Panc1 (cell line): ENCODE measurements at regions not wholly inside any gene's neighbourhood (a gene's known extent, or its start where the extent isn't known, plus 50 kb on each side); places are given as distances from the start of the nearest gene placed in this dataset.

ENCODE experiments used
- POLR2AphosphoS5 ChIP-seq: IDR thresholded peaks from 2 replicates; pipeline ENCODE4 v1.6.1; 2012; ENCODE audit warnings: mild to moderate bottlenecking, low read depth, low read length, moderate library complexity
- SIN3A ChIP-seq: IDR thresholded peaks from 2 replicates; pipeline ENCODE4 v1.6.1; 2012; ENCODE audit warnings: low read depth, mild to moderate bottlenecking, low read length, moderate library complexity, borderline replicate concordance; ENCODE audit not compliant: insufficient read depth
- TCF7L2 ChIP-seq: IDR thresholded peaks from 2 replicates; pipeline ENCODE4 v1.6.1; 2011; ENCODE audit warnings: mild to moderate bottlenecking, low read depth, low read length, inconsistent platforms
- TF ChIP-seq, protein P1 (sequence below): fragments of 450-650 bp; IDR thresholded peaks from 2 replicates; pipeline ENCODE4 v1.5.1; 2017; ENCODE audit warnings: mild to moderate bottlenecking
- TF ChIP-seq, protein P2 (sequence below), 2 experiments: IDR thresholded peaks; 2 replicates each; pipeline ENCODE4 v1.6.1; 2011 to 2012; ENCODE audit warnings: low read depth in 2 of 2, control low read depth in 1 of 2, low read length in 1 of 2, mild to moderate bottlenecking in 1 of 2, moderate library complexity in 1 of 2; ENCODE audit not compliant: insufficient read depth in 1 of 2

- TF ChIP-seq, protein P1, sequence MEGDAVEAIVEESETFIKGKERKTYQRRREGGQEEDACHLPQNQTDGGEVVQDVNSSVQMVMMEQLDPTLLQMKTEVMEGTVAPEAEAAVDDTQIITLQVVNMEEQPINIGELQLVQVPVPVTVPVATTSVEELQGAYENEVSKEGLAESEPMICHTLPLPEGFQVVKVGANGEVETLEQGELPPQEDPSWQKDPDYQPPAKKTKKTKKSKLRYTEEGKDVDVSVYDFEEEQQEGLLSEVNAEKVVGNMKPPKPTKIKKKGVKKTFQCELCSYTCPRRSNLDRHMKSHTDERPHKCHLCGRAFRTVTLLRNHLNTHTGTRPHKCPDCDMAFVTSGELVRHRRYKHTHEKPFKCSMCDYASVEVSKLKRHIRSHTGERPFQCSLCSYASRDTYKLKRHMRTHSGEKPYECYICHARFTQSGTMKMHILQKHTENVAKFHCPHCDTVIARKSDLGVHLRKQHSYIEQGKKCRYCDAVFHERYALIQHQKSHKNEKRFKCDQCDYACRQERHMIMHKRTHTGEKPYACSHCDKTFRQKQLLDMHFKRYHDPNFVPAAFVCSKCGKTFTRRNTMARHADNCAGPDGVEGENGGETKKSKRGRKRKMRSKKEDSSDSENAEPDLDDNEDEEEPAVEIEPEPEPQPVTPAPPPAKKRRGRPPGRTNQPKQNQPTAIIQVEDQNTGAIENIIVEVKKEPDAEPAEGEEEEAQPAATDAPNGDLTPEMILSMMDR, result no peak
- TF ChIP-seq, protein P2, sequence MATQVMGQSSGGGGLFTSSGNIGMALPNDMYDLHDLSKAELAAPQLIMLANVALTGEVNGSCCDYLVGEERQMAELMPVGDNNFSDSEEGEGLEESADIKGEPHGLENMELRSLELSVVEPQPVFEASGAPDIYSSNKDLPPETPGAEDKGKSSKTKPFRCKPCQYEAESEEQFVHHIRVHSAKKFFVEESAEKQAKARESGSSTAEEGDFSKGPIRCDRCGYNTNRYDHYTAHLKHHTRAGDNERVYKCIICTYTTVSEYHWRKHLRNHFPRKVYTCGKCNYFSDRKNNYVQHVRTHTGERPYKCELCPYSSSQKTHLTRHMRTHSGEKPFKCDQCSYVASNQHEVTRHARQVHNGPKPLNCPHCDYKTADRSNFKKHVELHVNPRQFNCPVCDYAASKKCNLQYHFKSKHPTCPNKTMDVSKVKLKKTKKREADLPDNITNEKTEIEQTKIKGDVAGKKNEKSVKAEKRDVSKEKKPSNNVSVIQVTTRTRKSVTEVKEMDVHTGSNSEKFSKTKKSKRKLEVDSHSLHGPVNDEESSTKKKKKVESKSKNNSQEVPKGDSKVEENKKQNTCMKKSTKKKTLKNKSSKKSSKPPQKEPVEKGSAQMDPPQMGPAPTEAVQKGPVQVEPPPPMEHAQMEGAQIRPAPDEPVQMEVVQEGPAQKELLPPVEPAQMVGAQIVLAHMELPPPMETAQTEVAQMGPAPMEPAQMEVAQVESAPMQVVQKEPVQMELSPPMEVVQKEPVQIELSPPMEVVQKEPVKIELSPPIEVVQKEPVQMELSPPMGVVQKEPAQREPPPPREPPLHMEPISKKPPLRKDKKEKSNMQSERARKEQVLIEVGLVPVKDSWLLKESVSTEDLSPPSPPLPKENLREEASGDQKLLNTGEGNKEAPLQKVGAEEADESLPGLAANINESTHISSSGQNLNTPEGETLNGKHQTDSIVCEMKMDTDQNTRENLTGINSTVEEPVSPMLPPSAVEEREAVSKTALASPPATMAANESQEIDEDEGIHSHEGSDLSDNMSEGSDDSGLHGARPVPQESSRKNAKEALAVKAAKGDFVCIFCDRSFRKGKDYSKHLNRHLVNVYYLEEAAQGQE (IDR thresholded peaks at IDR 0.05; ENCODE audit: insufficient read depth in 1 of 2, low read depth in 2 of 2, low read length in 1 of 2), result no peak
- TF ChIP-seq POLR2AphosphoS5 (no peak), TCF7L2 (no peak), SIN3A (no peak)
Measured at GRCh38 chr4:182067828-182068227, 175.4 kb upstream of the TENM3 start.
